Stimulated activated CD8-positive, alpha-beta memory T cell treated with anti-CD3 and anti-CD28 coated beads, Interleukin-4, amount 100 ng/mL, for 24 hours (primary cell): ENCODE measurements at regions not wholly inside any gene's neighbourhood (a gene's known extent, or its start where the extent isn't known, plus 50 kb on each side); places are given as distances from the start of the nearest gene placed in this dataset.
"Not testable (repeated sequence)": the region's sequence is repeated elsewhere in the genome, so short reads cannot be mapped to it uniquely, and the experiment has no call there.

Experiments used
- DNase-seq: peaks from one replicate; pipeline ENCODE4 v3.0.0-alpha.2; 2020; ENCODE audit warnings: low read depth

DNA sequence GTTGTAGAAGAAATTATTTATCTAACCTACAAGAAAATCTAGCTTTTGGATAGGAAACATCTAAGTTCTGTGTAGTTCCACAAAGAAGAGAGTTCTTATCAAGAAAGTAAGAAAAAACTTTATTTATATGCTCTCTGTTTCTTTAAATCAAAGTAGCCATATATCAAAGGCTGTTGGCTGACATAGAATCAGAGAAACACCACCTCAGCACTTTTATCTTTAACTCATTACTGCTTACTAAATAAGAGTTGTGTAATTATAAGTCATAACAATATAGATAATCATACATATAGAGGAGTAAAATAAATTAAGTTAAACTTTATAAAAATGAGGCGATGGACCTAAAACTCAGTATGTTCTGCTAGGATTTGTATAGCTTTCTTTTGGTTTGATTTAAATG lies 570.6 kb downstream of the PCDH17 start:
- DNase-seq: no peak

DNA sequence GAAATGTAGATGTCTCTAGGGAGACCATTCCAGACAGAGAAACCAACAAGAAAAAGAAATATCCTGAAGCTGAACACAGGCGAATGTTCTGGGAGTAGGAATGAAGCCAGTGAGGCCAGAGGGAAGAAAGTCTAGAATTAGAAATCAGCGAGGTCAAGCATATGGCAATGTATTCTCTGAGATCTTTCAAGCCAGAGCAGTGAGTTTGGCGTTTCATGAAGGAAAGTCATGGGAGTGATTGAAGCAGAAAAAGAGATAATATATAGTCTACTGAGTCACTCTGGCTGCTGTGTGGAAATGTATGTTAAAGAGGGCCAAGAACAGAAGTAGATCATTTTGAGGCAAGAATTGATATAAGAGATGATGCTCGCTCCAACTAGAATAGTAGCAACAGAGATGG lies 576.0 kb downstream of the PCDH17 start:
- DNase-seq: no peak

DNA sequence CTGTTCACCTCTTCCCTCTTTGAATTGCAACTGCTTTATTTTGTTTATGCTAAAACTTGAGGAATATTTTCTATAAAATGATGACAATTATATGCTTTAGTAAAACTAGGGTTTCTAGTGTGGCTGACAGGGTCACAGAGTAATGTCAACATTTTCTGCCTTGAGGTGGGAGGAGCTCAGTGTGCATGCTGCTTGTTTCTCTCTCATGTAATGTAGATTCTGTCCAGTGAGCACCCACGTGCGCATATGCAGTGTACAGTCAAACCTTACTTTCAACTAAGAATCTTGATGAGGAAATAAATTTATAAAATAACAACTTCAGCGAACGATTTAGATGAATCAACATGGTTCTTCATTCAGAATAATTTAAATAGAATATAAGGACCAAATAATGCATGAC lies 603.9 kb downstream of the PCDH17 start:
- DNase-seq: no peak

DNA sequence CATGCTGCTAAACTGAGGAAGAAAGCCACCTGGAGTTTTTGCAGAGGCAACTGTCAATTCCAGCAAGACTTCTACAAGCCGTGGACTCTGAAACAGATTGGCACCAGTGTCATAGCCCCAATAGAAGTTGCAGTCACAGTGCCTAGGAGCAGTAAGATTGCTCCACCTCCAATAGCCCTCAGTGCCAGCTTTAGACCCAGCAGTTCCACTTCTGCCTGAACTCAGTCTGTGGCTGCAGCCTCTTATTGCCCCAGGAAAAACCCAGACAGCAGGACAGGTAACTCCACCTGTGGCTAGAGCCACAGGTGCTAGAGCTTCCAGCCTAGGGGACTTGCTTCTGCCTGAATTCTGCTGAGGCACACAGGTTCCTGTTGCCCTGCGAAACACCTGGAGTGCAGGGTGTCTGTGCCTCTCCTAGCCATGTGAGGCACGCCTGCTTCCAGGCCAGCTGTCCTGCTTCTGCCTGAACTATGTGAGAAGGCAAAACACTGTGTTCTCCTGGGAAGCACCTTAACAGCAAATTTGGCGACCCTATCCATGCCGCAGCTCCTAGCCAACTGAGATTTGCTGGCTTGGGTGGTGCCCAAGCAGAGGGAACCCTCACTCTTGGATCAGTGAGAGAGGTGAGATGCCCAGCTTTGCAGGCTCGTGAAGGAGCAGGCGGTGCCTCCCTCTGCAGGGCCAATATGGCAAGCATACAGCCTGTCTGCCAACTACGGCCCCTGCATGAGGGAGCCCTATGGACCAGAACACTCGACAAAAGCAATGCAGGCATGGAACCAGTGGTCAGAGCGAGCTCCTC lies 607.6 kb downstream of the PCDH17 start:
- no peak for DNase-seq

DNA sequence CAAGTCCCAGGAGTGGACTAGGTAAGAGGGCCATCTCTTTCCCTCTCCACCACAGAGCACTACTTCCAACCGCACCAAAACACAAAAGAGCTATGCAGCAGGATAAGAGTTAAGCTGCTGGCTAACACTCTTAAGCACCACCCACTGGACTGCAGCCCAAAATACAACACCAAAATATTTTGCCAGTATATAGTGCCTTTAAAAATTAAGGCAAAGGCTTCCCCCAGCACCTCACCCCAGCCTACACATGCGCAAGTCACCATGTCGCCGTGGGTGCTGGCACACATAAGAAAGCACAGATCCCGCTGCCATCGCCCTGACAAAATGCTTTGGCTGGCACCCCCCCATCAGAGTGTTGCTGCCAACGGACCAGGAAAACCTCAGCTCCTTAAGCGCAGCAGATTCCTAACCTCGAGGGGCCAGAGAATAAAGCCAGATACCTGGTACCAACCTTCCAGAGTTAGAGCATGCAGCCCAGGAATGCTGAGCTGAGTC lies 608.3 kb downstream of the PCDH17 start:
- DNase-seq: no peak

DNA sequence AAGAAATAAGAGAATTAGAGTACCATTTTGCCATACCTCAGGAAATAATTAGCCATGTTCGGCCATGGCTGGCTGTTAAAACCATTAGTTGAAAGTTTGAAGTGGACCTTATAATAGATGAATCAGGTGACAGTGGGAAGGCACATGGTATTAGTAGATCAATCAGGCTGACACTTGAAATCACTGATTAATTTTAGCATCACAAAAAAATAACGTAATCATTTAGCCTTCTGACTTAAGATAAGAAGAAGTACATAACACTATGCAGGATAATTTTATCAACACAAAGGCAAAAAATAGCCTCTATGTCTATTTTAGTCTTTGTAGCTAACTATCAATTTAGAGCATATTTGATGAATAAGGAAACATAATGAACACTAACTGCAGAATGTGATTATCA lies 615.5 kb downstream of the PCDH17 start:
- DNase-seq: no peak

DNA sequence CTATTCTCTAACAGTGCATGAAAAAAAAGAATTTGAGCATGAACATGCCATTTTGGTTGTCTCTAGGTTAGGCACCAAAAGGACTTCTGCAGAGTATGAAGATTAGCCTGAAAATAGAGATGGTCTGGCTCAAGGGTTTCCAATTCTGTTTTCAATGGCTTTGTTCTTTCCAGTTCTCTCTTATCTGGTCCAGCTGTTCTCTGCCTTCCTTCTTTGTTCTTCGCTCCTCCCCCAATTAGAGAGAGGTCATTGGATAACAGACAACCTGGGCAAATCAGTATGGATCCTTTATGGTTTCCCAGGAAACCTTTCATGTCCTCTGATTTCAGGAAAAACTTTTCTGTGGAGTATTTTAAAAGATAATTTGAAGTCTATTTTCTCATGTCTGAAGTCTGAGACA lies 623.4 kb downstream of the PCDH17 start:
- DNase-seq: no peak

DNA sequence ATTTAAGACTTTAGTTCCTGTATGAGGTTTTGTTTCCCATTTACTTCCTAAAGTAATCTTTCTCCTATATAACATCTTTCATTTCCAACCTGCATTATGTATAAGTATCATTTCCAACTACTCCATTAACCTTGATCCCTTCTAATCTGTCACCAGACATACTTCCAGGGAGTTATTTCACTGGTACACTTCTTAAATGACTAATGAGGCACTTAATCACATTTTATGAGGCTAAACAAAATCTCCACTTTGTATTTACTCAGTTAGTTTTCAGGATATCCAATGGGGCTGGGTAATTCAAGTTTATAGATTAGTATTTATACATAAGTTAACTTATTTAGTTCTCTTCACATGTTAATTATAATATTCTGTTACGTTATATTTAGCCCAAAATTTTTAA lies 634.7 kb downstream of the PCDH17 start:
- no peak for DNase-seq

DNA sequence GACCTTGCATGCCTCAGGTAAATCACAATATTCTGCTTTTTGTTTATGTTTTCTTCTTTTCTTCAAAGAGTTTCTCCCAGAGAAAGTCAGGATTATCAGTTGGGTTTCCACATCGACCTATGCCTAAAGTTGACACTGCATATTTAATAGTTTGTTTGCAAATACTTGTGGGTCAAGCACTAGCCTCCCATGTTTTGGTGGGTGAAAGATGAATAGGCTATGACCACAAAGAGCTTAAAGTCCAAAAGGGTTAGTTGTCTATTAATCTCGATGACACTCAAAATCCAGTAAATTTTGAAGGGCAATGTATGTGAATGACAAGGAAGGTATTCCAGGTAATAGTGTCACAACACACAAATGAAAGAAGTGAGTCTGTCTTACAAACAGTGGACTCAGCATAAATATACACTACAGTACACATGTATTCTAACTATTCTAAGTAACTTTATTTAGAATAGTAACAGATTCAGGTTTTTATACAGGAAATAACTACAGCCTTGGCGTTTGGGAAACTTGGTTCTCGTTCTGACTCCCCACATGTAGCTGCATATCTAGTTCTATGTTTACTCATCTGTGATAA lies 667.1 kb downstream of the PCDH17 start:
- no peak for DNase-seq

DNA sequence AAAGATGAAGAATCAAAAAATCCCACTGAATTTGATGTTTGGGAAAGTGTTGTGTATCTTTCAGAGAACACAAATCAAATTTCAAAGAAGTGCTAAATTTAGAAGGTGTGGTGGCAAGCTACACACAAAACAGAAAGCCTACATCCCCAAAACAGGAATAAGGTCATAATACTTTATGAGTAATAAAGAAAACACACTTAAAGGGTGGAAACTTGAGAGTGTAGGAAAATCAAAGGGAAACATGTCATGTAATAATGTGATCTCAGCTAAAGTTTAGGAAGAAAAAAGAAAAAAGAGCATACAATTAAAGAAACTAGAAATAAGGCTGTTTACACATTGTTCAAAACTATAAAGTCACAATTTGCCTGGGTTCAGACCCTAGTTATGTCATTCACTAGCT lies 668.7 kb downstream of the PCDH17 start:
- no peak for DNase-seq

DNA sequence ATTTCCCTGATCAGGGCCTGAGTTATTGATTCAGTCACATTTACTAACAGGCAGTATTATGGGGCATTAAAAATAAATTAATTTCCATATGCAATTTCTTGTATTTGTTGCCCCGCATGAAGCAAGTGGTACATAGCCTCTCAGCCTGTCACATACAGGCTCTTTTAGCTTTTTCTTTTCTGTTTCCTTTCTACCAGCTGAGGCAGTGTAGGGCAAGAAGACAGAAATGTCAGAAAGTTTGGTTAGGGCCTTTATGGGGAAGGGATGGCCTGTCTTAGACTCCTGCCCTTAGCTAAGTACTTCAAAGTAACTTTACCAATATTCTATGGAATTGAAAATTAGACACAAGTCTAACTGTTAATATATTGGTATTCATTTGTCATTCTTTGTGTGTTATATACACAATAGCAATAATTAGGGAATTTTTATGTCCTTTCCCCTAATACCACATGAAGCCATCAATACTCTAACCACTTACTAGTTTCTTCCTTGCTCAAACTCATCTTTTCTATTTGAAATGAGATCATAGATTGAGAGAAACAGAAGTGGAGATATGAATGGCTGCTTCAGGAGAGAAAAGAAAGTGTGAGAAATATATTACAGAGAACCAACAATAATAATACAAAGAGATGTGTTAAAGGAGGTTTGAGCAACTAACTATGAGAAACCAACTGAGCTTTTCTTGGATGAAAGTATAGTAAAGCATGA lies 669.6 kb downstream of the PCDH17 start:
- DNase-seq: no peak

DNA sequence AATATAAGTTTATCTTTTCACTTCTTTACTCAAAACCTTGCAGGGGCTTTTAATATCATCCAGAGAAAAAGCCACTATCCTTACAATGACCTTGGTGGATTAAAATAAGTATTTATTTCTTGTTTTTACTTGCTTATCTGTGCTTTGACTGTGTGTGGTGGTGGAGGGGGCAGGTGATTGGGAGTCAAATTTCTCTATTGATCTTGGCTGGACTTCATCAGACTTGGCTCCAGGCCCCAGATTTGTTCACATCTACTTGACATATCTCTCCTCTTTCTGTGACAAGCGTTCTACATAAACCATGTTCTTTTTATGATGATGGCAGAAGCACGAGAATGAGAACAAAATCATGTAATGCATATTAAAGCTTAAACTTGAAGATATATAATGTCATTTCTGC lies 670.8 kb downstream of the PCDH17 start:
- DNase-seq: no peak

DNA sequence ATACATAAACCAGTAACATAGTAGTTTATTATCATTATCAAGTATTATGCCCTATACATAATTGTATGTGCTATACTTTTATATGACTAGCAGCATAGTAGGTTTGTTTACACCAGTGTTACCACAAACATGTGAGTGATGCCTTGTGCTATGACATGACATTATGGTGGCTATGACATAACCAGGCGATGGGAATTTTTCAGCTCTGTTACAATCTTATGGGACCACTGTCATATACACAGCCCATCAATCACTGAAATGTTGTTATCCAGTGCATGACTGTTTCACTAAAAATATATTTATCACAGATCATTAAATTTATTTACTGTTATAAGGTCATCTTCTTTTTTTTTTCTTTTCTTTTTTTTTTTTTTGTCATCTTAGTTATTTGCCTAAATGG lies 674.5 kb downstream of the PCDH17 start:
- no peak for DNase-seq

DNA sequence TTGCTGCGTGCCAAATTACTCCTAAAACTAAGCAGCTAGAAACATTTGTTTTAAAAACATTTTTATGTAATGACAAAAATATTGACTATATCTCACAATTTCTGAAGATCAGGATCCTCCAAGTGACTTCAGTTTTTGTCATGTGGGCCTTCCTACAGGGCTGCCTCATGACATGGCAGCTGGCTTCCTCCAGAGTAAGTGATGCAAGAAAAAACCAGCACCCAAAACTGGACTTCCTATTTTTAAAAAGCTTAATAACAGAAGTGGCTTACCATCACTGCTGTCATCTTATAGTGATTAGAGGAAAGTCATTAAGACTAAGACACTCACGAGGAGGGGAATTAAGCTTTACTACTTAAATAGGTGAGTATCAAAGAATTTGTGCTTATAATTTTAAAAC lies 681.7 kb downstream of the PCDH17 start:
- DNase-seq: no peak

DNA sequence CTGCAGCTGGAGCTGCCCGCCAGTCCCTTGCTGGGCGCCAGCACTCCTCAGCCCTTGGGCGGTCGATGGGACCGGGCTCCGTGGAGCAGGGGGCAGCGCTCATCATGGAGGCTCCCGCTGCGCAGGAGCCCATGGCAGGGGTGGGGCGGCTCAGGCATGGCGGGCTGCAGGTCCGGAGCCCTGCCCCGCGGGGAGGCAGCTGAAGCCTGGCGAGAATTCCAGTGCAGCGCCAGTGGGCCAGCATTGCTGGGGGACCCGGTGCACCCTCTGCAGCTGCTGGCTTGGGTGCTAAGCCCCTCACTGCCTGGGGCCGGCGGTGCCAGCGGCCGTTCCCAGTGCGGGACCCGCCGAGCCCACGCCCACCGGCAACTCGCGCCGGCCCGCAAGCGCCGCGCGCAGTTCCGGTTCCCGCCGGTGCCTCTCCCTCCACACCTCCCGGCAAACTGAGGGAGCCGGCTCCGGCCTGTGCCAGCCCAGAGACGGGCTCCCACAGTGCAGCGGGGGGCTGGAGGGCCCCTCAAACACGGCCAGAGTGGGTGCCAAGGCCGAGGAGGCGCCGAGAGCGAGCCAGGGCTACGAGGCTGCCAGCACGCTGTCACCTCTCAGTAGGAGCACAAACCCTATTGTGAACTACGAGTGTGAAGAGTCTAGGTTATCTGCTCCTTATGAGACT lies 687.1 kb downstream of the PCDH17 start:
- DNase-seq: no peak

DNA sequence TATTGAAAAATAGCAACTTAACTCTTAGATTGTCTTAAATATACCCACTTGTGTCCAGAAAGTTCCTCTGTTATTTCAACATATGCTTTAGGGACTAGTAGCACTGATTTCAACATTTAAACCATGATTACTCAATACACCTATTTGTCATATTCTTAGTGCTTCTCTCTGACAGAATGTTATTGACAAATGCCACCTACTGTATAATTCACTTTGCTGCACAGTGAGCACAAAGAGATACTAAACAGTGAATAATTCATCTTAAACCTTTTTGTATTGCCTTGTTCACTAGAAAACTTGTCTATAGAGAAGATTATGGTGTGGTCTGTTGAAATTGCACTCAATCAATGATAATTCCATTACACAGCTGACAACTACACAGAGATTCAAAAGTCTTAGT lies 692.6 kb downstream of the PCDH17 start:
- DNase-seq: no peak

DNA sequence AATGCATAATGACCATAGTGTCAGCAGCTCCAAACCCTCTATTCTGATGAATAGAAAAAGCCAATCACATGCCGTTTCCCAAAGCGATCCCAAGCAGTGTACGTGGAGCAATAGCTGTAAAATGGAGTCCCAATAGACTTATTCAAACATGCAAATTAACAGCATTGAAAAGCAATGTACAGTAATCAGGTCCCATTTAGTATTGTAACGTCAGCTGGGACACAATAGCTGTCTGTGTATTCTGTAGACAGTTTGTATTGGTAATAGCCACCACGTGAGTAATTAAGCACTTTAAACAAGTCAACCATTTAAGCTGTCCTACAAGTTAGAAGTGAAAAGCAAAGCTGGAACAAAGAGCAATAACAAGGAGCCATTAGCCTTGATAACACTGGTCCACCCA lies 698.2 kb downstream of the PCDH17 start:
- DNase-seq: no peak

DNA sequence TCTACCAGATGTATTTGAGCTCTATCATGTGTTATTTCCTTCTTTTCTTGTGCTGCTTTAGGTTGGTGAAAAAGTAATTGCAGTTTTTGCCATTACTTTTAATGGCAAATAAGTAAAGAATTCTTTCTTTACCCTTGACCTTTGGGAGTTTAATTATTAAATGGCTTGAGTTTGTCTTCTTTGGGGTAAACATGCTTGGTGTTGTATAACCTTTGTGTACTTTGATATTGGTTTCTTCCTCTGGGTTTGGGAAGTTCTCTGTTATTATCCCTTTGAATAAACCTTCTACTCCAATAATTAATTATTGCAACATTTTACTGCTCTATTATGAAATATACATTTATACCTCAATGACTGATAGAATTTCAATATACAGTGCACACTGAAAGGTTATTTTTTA lies 709.4 kb downstream of the PCDH17 start:
- DNase-seq: no peak

DNA sequence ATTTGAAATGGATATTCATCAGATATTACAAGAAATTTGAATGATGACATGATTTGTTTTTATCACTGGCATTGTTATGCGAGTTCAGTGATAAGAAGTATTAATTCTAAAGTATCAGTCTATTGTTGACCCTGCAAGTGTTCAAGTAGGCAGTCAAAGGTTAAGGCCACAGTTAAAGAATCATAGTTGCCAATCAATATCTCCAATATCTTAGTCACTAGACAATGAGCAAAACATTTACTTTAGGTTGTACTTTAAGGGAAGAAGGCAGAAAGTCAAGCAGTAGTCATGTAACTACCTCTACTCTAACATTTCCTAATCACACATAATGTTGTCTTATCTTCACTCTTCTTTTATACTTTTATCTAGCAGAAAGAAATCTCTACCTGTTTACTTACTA lies 709.8 kb downstream of the PCDH17 start:
- DNase-seq: no peak

DNA sequence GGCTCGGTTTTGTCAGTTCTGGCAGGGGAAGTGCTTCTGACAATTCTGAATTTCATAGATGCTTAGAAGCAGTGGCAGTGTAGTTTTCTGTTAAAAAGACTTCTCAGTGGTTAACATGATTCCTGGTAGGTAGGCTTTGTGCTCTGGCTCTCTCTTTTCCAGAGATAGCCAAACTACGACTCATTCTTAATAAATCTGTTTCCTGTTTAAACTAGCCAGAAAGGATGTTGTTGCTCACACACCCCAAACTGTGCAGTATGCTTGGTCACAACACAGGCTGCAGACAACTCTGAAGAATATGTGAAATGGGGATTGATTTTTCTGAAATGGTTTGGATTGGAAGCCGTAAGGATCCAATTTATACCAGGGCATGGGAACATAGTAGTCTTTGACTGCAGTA lies 711.5 kb downstream of the PCDH17 start:
- no peak for DNase-seq

DNA sequence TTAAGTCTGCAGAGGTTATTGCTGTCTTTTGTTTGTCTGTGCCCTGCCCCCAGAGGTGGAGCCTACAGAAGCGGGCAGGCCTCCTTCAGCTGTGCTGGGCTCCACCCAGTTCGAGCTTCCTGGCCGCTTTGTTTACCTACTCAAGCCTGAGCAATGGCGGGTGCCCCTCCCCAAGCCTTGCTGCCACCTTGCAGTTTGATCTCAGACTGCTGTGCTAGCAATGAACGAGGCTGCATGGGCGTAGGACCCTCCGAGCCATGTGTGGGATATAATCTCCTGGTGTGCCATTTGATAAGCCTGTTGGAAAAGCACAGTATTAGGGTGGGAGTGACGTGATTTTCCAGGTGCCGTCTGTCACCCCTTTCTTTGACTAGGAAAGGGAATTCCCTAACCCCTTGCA lies 720.6 kb downstream of the PCDH17 start:
- not testable (repeated sequence) for DNase-seq

DNA sequence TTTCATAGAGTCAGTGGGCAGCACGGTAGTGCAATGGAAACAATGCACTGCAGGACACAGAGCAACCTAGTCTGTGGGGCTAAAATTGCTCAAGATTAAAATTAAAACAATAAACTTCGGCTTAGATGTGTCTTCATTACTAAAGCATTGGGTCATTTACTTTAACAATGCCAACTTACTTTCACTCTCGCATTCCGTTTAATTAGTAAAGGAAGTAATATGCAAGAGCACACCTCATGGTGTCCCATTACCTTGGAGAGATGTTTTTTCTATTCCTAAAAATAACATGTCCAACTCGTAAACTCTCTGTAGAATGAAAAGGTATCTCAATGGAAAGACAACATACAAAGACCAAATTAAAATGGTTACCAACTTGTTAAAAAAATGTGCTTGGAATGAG lies 738.4 kb downstream of the PCDH17 start:
- DNase-seq: no peak

DNA sequence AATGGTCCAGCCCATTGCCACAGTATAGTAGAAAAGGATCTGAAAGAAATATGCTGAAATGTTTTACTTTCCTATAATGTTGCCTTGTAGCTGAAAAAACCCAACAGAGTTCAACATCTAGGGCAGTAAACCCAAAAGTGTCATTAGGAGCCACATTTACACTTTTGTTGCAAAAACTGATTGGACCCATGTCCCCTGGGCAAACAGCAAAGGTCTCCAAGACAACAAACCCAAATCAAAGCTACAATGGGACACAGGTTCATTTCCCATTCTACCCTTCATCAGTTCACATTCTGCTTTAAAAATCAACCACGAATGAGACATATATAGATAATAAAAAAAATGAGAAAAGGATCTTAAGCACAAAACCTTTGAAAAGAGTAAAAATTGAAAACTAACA lies 744.8 kb downstream of the PCDH17 start:
- no peak for DNase-seq
